G401.6 (cell line): ENCODE measurements at regions not wholly inside any gene's neighbourhood (a gene's known extent, or its start where the extent isn't known, plus 50 kb on each side); places are given as distances from the start of the nearest gene placed in this dataset.

Experiments used
- FAIRE-seq: peaks from 2 replicates; lab custom pipeline; 2012; peaks lifted over from hg19 to GRCh38; lab: Jason Lieb, UNC

GRCh38 chr15:94053626-94054025 lies 177.7 kb upstream of the MCTP2 start:
- no peak for FAIRE-seq

GRCh38 chr15:94052711-94053110 lies 178.7 kb upstream of the MCTP2 start:
- FAIRE-seq: no peak

GRCh38 chr15:94047566-94047965 lies 183.8 kb upstream of the MCTP2 start:
- FAIRE-seq: no peak

GRCh38 chr15:94042180-94042928 lies 189.0 kb upstream of the MCTP2 start:
- FAIRE-seq: no peak

- no peak for FAIRE-seq
Measured at GRCh38 chr15:94041746-94042145, 189.6 kb upstream of the MCTP2 start.

GRCh38 chr15:94040541-94041248 lies 190.7 kb upstream of the MCTP2 start:
- no peak for FAIRE-seq

GRCh38 chr15:94036156-94036555 lies 195.2 kb upstream of the MCTP2 start:
- FAIRE-seq: no peak

GRCh38 chr15:94033683-94034020 lies 197.7 kb upstream of the MCTP2 start:
- FAIRE-seq: no peak

GRCh38 chr15:94033014-94033682 lies 198.2 kb upstream of the MCTP2 start:
- no peak for FAIRE-seq

GRCh38 chr15:94032571-94032970 lies 198.8 kb upstream of the MCTP2 start:
- FAIRE-seq: no peak

GRCh38 chr15:94031072-94031471 lies 200.3 kb upstream of the MCTP2 start:
- FAIRE-seq: no peak

GRCh38 chr15:94029495-94029894 lies 201.9 kb upstream of the MCTP2 start:
- no peak for FAIRE-seq

GRCh38 chr15:94028809-94029208 lies 202.6 kb upstream of the MCTP2 start:
- FAIRE-seq: no peak

- no peak for FAIRE-seq
Measured at GRCh38 chr15:94028121-94028520, 203.2 kb upstream of the MCTP2 start.

GRCh38 chr15:94027581-94027980 lies 203.8 kb upstream of the MCTP2 start:
- FAIRE-seq: no peak

- FAIRE-seq: no peak
Measured at GRCh38 chr15:94026458-94027304, 204.7 kb upstream of the MCTP2 start.

GRCh38 chr15:94023531-94023930 lies 207.8 kb upstream of the MCTP2 start:
- FAIRE-seq: no peak

- no peak for FAIRE-seq
Measured at GRCh38 chr15:94021621-94022320, 209.6 kb upstream of the MCTP2 start.

GRCh38 chr15:94019062-94019461 lies 212.3 kb upstream of the MCTP2 start:
- FAIRE-seq: no peak

- FAIRE-seq: no peak
Measured at GRCh38 chr15:94015324-94015723, 216.0 kb upstream of the MCTP2 start.

- no peak for FAIRE-seq
Measured at GRCh38 chr15:94008104-94009074, 223.0 kb upstream of the MCTP2 start.
